ENCODE measurements at regions not wholly inside any gene's neighbourhood (a gene's known extent, or its start where the extent isn't known, plus 50 kb on each side); places are given as distances from the start of the nearest gene placed in this dataset.

- DNase-seq (ENCODE audit: extremely low read depth, low read depth) = no peak
These were observed 76.3 kb downstream of the MRPL14 start for GRCh38 chr6:44050872-44051505.

GRCh38 chr6:44049989-44050871 is 77.0 kb downstream of the MRPL14 start:
- no peak for DNase-seq (ENCODE audit: extremely low read depth, low read depth)

DNA sequence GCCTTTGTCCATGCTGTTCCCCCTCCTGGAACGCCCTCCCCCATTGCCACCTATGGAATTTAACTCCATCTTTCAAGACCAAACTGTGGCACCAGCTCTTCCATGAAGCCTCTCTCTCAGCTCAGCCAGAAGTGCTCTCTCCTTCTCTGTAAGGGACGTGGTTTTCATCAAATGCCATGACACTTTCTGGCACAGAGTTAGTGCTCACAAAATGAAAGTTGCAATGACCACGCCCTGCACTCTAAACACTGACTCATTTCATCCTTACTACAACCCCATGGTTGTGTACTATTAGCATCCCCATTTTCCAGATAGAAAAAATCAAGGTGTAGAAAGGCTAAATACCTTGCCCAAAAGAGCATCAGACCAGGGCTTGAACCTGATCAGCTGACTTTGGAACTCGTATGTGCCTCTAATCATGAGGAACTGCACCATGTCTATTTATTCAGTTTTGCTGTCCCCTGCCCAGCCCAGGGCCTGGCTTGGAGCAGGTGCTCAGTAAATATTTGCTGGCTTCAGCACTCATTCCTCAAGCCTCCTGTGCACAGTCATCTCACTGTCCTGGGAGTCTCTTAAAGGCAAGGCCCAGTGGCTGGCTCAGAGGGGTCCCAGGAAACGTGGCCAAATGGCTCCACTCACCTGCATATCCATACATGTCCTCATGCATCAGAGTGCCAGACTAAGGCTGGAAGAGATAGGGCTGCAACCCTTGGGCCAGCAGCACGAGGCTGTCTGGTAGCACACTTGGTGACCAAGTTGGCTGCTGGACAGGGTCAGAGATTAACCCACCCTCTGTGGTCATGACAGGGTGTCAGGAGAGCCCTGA is 77.9 kb downstream of the MRPL14 start:
- DNase-seq (ENCODE audit: extremely low read depth, low read depth) = no peak

DNA sequence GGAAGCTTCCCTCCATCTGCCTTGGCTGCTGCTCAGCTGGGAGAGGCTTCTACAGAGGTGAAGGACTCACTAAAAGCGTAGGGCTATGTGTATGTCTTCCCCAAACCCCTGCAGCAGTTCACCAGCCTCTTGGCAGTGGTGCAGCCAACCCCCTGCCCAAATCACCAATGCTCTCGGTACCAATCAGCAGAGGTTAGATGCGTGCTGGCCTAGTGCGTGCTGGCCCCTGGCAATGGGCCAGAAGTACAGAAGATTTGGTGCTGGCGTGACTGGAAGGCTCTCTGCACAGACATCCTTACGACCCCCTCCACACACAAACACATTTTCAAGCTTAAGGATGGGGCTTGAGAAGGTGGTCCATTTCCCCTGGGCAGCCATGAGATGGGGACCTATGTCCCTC is 79.0 kb downstream of the MRPL14 start:
- DNase-seq (ENCODE audit: extremely low read depth, low read depth) = no peak

DNA sequence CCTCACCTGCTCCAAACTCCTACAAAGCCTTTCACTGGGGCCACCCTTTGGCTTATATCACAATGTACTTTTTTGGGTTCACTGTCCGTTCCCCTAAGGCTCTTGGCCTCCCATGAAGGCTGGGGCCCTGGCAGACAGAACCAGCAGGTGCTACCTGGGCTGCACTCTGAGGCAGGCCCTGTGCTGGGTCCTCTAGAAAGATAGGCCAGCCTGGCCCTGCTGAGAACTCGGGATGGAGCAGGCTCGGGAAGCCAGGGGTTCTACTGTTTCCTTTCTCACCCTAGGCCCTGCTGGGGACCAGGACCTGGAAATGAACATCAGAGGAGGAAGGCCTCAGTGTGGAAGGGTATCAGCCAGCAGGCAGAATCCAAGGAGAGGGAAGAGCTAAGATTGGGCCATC is 79.5 kb downstream of the MRPL14 start:
- DNase-seq (ENCODE audit: extremely low read depth, low read depth) = no peak

DNA sequence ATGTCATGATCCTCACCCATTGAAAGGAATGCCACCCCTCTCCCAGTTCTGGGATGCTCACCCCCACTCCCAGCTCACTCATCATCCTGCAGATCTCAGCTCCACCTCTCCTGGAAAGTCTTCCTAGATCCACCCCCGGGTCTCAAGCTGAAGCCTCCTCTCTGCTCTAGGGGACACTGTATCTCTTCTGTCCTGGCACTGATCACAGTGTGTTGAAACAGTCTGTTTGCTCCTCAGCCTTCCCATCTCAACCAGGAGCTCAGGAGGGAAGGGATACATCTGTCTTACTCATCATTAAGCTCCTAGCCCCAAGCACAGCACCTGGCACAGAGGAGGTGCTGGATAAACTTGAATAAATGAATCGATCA is 80.1 kb downstream of the MRPL14 start:
- no peak for DNase-seq (ENCODE audit: extremely low read depth, low read depth)

- DNase-seq (ENCODE audit: extremely low read depth, low read depth) = no peak
These were observed 80.6 kb downstream of the MRPL14 start for GRCh38 chr6:44046516-44047178.

DNA sequence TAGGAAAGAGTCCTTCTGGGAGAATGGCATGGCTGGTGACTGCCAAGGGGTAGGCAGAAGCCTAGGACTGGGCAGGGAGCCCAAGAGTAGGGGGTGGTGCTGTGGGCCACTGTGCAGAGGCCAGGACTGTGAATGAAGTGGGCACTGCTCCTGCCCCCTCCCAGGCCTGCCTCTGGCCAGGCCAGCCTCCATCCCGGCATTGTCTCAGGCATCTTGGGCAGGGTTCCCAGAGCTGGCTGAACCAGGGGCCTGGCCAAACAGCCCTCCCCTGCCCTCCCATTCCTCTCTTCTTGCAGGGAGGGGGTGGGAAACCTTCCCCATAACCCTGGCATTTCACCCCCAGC is 81.6 kb downstream of the MRPL14 start:
- DNase-seq (ENCODE audit: extremely low read depth, low read depth) = no peak

DNA sequence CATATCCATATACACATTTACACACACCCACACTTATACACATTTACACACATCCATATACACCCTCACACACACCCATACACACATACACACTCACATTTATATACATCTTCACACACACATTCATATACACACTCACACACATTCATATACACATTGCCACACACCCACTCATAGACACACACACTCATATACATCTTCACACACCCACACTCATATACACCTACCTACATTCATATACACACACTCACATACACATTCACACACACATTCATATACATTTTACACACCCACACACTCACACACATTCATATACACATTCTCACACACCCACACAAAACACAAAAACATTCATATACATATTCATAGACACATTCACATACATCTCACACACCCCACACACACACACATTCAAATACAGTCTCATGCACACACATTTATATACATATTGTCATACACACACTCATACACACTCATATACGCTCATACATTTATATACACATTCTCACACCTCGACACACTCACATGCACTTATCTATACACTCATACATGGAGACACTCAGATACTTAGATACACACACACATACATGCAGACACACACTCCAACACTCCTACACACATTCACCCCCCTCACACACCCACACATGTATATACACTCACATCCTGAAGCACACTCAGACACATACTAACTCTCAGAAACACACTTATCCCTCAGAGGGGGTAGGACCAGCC is 82.1 kb downstream of the MRPL14 start:
- no peak for DNase-seq (ENCODE audit: extremely low read depth, low read depth)

GRCh38 chr6:44044154-44044539 is 83.1 kb downstream of the MRPL14 start:
- DNase-seq (ENCODE audit: extremely low read depth, low read depth) = no peak

DNA sequence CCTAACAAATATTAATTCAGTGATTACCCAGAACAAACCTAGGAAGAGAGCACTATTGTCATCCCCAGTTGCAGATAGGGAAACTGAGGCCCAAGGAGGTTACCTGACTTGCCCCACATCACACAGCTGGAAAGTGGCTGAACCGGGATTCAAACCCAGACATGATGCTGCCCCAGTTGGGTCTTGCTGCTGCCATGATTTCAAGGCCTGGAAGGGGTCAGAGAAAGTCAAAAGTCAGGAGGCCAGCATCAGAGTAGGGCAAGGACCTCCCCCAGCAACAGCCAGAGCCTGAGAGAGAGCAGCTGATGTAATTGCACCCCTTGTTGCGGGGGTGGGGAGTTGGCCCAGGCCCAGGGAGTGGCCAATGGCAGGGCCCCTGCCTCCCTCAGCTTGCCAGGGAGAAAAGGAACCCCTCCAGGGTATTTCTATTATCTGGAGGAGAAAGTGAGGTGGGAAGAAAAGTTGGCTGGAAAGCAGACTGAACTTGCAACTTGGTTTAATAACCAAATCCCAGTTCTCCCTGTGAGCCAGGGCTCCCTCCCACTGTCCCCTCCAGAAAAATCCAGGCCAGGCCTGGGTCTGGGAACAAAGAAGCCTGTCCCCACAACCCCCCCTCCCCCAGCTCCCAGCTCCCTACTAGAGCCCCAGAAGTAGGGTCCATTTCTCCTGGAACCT is 83.6 kb downstream of the MRPL14 start:
- DNase-seq (ENCODE audit: extremely low read depth, low read depth) = no peak

- no peak for DNase-seq (ENCODE audit: extremely low read depth, low read depth)
These were observed 84.2 kb downstream of the MRPL14 start for GRCh38 chr6:44042989-44043478.

DNA sequence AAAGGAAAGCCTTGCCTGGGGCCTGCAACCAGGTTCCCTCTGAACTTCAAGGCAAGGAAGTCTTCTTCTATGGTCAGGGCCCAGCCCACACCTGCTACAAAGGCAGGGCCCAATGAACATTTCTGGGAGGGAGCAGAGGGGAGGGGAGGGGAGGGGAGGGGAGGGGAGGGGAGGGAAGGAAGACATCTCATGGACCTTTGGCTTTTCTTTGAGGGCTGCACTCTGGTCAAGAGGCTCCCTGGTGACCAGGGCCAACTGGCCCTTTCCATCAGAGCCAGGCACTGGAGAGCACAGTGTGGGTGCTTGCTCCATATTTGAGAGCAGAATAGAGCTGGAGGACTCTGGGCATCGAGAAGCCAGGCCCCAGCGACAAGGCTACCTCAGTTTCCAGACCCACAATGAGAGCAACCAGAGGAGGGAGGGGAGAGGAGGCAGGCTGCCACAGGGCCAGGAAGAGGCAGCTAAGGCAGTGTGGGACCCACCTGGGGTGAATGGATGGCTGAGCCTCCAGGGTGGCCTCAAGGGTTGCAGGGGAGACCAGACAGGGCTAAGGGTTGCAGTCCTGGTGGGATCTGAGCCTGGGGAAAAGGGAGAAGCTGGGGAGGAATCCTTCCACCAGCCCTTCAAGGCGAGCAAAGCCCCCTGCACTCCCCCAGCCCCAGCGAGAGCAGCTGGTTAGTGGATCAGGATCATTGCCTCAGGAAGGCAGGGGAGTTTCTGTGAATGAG is 84.8 kb downstream of the MRPL14 start:
- no peak for DNase-seq (ENCODE audit: extremely low read depth, low read depth)

- no peak for DNase-seq (ENCODE audit: extremely low read depth, low read depth)
These were observed 85.6 kb downstream of the MRPL14 start for GRCh38 chr6:44041461-44042260.

- no peak for DNase-seq (ENCODE audit: extremely low read depth, low read depth)
These were observed 86.5 kb downstream of the MRPL14 start for GRCh38 chr6:44040786-44041185.

DNA sequence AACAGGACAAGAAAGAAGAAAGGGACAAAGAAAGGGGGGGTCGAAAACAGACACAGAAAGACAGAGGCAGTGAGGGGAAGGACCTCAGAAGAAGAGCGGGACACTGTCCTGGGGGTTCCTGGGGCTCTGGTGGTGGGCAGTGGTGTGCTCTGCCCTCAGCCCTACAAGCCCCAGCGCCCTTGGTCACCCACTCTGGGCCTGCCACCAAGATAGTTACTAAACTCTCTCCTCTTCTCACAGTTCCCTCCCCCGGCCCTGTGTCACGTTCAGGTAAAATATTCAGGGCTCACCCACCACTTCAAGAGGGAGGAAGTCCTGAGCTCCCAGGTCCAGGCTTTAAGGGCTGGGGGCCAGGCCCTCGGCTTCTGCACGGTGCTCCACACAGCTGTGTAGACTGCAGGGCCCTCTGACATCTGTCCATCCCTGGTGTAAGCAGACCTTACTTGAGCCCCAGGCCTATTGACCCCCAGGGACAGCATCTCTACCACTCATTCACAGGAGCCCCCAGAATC is 87.4 kb downstream of the MRPL14 start:
- DNase-seq (ENCODE audit: extremely low read depth, low read depth) = no peak

DNA sequence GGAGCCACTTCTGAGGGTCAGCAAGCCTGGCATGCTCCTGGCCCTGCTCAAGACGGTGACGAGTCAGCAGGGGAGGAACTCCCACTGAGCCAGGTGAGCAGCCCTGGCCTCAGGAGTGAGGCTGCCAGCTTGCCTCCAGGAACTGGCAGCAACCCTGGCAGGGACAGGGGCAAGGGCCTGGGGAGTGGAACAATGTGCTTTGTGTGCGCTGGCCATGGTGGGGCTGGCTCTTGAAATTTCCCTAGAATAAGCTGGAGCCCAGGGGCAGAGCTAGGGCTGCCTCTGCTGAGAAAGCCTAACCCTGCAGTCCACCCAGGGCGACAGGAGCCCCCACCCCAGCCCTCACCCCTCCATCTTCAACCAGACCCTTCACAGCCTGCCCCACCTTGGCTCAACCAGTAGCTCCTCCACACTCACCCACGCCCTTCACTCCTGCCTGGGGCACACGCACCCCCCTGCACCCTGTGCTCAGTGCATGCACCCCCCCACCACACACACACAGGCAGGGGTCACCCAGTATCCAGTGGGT is 88.0 kb downstream of the MRPL14 start:
- DNase-seq (ENCODE audit: extremely low read depth, low read depth) = no peak

All from NCI-H460 (cell line).